WTC11 (cell line): ENCODE measurements at regions not wholly inside any gene's neighbourhood (a gene's known extent, or its start where the extent isn't known, plus 50 kb on each side); places are given as distances from the start of the nearest gene placed in this dataset.
"Not testable (repeated sequence)": the region's sequence is repeated elsewhere in the genome, so short reads cannot be mapped to it uniquely, and the experiment has no call there.

Experiments
- MYBL2 ChIP-seq: sonication (generic); formaldehyde crosslinking; IDR thresholded peaks from 2 replicates; pipeline ENCODE4 v1.8.1; 2023; ENCODE audit warnings: mild to moderate bottlenecking, moderate library complexity, missing genetic modification reagents
- NFYB ChIP-seq: sonication (generic); formaldehyde crosslinking; conservative IDR thresholded peaks from 2 replicates; pipeline ENCODE4 v1.8.0; 2022; ENCODE audit warnings: low read depth, missing genetic modification reagents
- TF ChIP-seq, protein P1 (sequence below): fragments of 200-600 bp; IDR thresholded peaks from 2 replicates; pipeline ENCODE4 v1.8.0; 2022; ENCODE audit warnings: antibody characterized with exemption

DNA sequence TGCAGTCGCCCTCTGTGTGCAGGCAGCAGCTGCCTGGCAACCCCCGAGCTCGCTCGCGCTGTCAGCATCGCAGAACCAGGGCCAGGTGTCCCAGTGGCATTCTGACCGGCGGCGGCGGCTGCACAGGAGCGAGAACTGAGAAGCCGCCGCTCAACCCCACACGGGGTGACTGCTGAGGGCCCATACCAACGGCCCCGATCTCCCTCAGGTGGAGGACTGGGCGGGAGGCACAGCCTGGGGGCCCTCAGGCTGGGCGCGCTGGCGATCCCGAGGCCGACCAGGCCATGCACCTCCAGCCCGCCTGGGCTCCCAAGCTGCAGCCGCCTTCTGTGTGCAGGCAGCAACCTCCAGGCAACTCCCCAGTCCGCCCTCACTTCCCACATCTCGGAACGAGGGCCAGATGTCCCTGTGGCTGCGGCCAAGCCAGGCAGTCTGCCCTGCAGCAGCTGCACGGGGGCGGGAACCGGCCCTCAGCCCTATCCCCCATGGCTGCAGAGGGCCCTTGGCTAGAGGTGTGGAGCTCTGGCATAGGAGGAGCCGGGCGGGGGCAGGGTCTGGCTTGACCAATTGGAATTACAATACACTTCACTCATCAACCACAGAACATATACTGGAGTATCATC is 1503.1 kb downstream of the FOXD4L5 start:
- TF ChIP-seq, protein P1, sequence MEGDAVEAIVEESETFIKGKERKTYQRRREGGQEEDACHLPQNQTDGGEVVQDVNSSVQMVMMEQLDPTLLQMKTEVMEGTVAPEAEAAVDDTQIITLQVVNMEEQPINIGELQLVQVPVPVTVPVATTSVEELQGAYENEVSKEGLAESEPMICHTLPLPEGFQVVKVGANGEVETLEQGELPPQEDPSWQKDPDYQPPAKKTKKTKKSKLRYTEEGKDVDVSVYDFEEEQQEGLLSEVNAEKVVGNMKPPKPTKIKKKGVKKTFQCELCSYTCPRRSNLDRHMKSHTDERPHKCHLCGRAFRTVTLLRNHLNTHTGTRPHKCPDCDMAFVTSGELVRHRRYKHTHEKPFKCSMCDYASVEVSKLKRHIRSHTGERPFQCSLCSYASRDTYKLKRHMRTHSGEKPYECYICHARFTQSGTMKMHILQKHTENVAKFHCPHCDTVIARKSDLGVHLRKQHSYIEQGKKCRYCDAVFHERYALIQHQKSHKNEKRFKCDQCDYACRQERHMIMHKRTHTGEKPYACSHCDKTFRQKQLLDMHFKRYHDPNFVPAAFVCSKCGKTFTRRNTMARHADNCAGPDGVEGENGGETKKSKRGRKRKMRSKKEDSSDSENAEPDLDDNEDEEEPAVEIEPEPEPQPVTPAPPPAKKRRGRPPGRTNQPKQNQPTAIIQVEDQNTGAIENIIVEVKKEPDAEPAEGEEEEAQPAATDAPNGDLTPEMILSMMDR = not testable (repeated sequence)
- TF ChIP-seq MYBL2; NFYB (CRISPR knock-in tag): not testable (repeated sequence)
